Inferior parietal cortex (tissue), 1 donor: ENCODE measurements at regions not wholly inside any gene's neighbourhood (a gene's known extent, or its start where the extent isn't known, plus 50 kb on each side); places are given as distances from the start of the nearest gene placed in this dataset.
"Not testable (repeated sequence)": the region's sequence is repeated elsewhere in the genome, so short reads cannot be mapped to it uniquely, and the experiment has no call there.

Experiments used
- DNase-seq: peaks from one replicate; pipeline ENCODE4 v3.0.0-alpha.2; 2016; ENCODE audit errors: extremely low spot score

GRCh38 chr5:174794931-174795672 lies 70.7 kb downstream of the MSX2 start:
- no peak for DNase-seq

- DNase-seq = peak; percentile 72
Observed at GRCh38 chr5:174793684-174794328, 69.4 kb downstream of the MSX2 start.

GRCh38 chr5:174793076-174793475 lies 68.7 kb downstream of the MSX2 start:
- no peak for DNase-seq

GRCh38 chr5:174792265-174792664 lies 67.9 kb downstream of the MSX2 start:
- DNase-seq = not testable (repeated sequence)

- DNase-seq = no peak
Observed at GRCh38 chr5:174790906-174791305, 66.5 kb downstream of the MSX2 start.

- DNase-seq = no peak
Observed at GRCh38 chr5:174789596-174789995, 65.2 kb downstream of the MSX2 start.

- DNase-seq = no peak
Observed at GRCh38 chr5:174785120-174785680, 60.8 kb downstream of the MSX2 start.
